ENCODE measurements at regions not wholly inside any gene's neighbourhood (a gene's known extent, or its start where the extent isn't known, plus 50 kb on each side); places are given as distances from the start of the nearest gene placed in this dataset.

- no peaks in the 10 kb centered on the region for H3K9me3 ChIP-seq
- ATAC-seq, result no peak
- intact Hi-C loops (cut with DNase I, micrococcal nuclease), result no loop called here
- no peak for TF ChIP-seq CTCF (IDR thresholded peaks at IDR 0.05)
- no peaks in the 10 kb centered on the region for H3K36me3 ChIP-seq (ENCODE audit: low read depth)
- no peaks in the 10 kb centered on the region for H3K4me1 ChIP-seq (ENCODE audit: low read depth)
- H3K4me3 ChIP-seq, result no peak overlapping the region
- no peak for DNase-seq
These were observed 353.1 kb upstream of the CXADR start for GRCh38 chr21:17159697-17160096.

- TF ChIP-seq CTCF (IDR thresholded peaks at IDR 0.05), result no peak
- no peak for DNase-seq
- ATAC-seq, result no peak
- no peaks in the 10 kb centered on the region for H3K36me3 ChIP-seq (ENCODE audit: low read depth)
- H3K4me3 ChIP-seq, result no peak overlapping the region
- peaks cover 3% of the 10 kb centered on the region for H3K9me3 ChIP-seq
- intact Hi-C loops (cut with DNase I, micrococcal nuclease), result no loop called here
- H3K4me1 ChIP-seq (ENCODE audit: low read depth), result no peaks in the 10 kb centered on the region
These were observed 327.2 kb upstream of the CXADR start for GRCh38 chr21:17185674-17186073.

- no peak for ATAC-seq
- DNase-seq, result no peak
- intact Hi-C loops (cut with DNase I, micrococcal nuclease), result no loop called here
- no peak for TF ChIP-seq CTCF (IDR thresholded peaks at IDR 0.05)
- Histone ChIP-seq H3K4me1 (ENCODE audit: low read depth) (no peaks in the 10 kb centered on the region), H3K4me3 (no peak overlapping the region), H3K9me3 (peaks cover 11% of the 10 kb centered on the region), H3K36me3 (ENCODE audit: low read depth) (no peaks in the 10 kb centered on the region)
These were observed 322.9 kb upstream of the CXADR start for GRCh38 chr21:17189963-17190362.

- intact Hi-C loops (cut with DNase I, micrococcal nuclease), result no loop called here
- H3K9me3 ChIP-seq, result peaks cover 9% of the 10 kb centered on the region
- H3K4me1 ChIP-seq (ENCODE audit: low read depth), result no peaks in the 10 kb centered on the region
- ATAC-seq (no peak), DNase-seq (no peak)
- no peaks in the 10 kb centered on the region for H3K36me3 ChIP-seq (ENCODE audit: low read depth)
- no peak overlapping the region for H3K4me3 ChIP-seq
- TF ChIP-seq CTCF (IDR thresholded peaks at IDR 0.05), result no peak
These were observed 321.4 kb upstream of the CXADR start for GRCh38 chr21:17191346-17191993.

GRCh38 chr21:17195351-17195750 is 317.5 kb upstream of the CXADR start:
- DNase-seq, result no peak
- Histone ChIP-seq H3K4me1 (ENCODE audit: low read depth) (no peaks in the 10 kb centered on the region), H3K36me3 (ENCODE audit: low read depth) (no peaks in the 10 kb centered on the region), H3K9me3 (peaks cover 9% of the 10 kb centered on the region), H3K4me3 (no peak overlapping the region)
- no peak for ATAC-seq
- intact Hi-C loops (cut with DNase I, micrococcal nuclease), result no loop called here
- TF ChIP-seq CTCF (IDR thresholded peaks at IDR 0.05), result no peak

- Histone ChIP-seq H3K4me3 (no peak overlapping the region), H3K36me3 (ENCODE audit: low read depth) (no peaks in the 10 kb centered on the region), H3K4me1 (ENCODE audit: low read depth) (no peaks in the 10 kb centered on the region), H3K9me3 (peaks cover 4% of the 10 kb centered on the region)
- DNase-seq (no peak), ATAC-seq (no peak)
- intact Hi-C loops (cut with DNase I, micrococcal nuclease), result no loop called here
- no peak for TF ChIP-seq CTCF (IDR thresholded peaks at IDR 0.05)
These were observed 316.9 kb upstream of the CXADR start for GRCh38 chr21:17195976-17196375.

All from mucosa of descending colon (tissue), 3 donors.